MCF 10A (cell line): ENCODE measurements at regions not wholly inside any gene's neighbourhood (a gene's known extent, or its start where the extent isn't known, plus 50 kb on each side); places are given as distances from the start of the nearest gene placed in this dataset.

Source experiments
- BruUV-seq: library from RNA; stranded (reverse); fragments of 400-500 nt; replicated peaks from 2 replicates; lab custom pipeline; 2021; lab: Mats Ljungman, UMichigan
- CTCF ChIA-PET: fragments of 300-600 bp; sonication (Branson Sonifier 250); formaldehyde crosslinking; extraction: SDS; loops from one replicate; lab custom pipeline; 2021; ENCODE audit warnings: antibody characterized with exemption, inconsistent platforms; lab: Yijun Ruan, JAX
- POLR2A ChIA-PET: fragments of 300-600, 350-650 bp; sonication (Branson Sonifier 250); formaldehyde crosslinking; extraction: SDS; loops from one replicate; lab custom pipeline; 2020; ENCODE audit warnings: antibody characterized with exemption, inconsistent platforms; lab: Yijun Ruan, JAX
- DNase-seq: peaks from one replicate; pipeline ENCODE4 v3.0.0-alpha.2; 2018; ENCODE audit not compliant: unreplicated experiment
- H3K27ac Mint-ChIP-seq: one replicate; pipeline ENCODE4 v1.8.0; 2022; ENCODE audit warnings: mild to moderate bottlenecking, low read depth, mixed read lengths; ENCODE audit not compliant: unreplicated experiment
- H3K27me3 Mint-ChIP-seq: one replicate; pipeline ENCODE4 v1.8.0; 2022; ENCODE audit warnings: mixed read lengths; ENCODE audit not compliant: insufficient read depth, unreplicated experiment
- H3K36me3 Mint-ChIP-seq: one replicate; pipeline ENCODE4 v1.8.0; 2022; ENCODE audit warnings: mild to moderate bottlenecking, moderate library complexity, mixed read lengths; ENCODE audit not compliant: insufficient read depth, unreplicated experiment
- H3K4me1 Mint-ChIP-seq: one replicate; pipeline ENCODE4 v1.8.0; 2022; ENCODE audit warnings: mixed read lengths; ENCODE audit not compliant: insufficient read depth, unreplicated experiment
- H3K4me3 Mint-ChIP-seq: one replicate; pipeline ENCODE4 v1.8.0; 2022; ENCODE audit warnings: mild to moderate bottlenecking, moderate library complexity, mixed read lengths; ENCODE audit not compliant: unreplicated experiment
- H3K9me3 Mint-ChIP-seq: one replicate; pipeline ENCODE4 v1.8.0; 2022; ENCODE audit warnings: mixed read lengths; ENCODE audit not compliant: unreplicated experiment
- intact Hi-C: fragments of 100-400 bp; cut with micrococcal nuclease; formaldehyde crosslinking; loops from 2 replicates; pipeline ENCODE4 v1.14.1; 2022
- TF ChIP-seq, protein P1 (sequence below): fragments of 200-600 bp; IDR thresholded peaks from one replicate; pipeline ENCODE4 v1.8.0; 2022; ENCODE audit warnings: antibody characterized with exemption, mild to moderate bottlenecking; ENCODE audit not compliant: unreplicated experiment

DNA sequence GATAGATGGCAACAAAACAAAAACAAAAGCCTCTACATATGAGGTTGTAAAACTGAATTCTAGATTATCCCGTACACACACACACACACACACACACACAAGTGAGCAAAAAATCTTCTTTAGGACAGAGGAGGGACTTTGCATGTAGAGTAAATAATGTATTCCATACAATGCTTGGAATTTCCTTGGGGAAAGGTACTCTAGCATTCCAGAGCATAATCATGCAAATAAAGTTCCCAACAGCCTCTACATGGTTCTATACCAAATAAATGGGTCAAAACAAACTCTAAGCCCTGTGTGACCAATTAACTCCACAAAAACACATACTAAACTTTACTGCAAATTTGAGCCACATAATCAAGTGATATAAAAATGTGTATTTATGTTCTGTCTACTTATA lies 191.4 kb downstream of the RBM43 start:
- peaks cover 7% of the 10 kb centered on the region for H3K9me3 Mint-ChIP-seq
- no TSS peak for BruUV-seq
- ChIA-PET POLR2A (no interaction called here), CTCF (no interaction called here)
- intact Hi-C loops: no loop called here
- H3K4me1 Mint-ChIP-seq: no peaks in the 10 kb centered on the region
- TF ChIP-seq, protein P1, sequence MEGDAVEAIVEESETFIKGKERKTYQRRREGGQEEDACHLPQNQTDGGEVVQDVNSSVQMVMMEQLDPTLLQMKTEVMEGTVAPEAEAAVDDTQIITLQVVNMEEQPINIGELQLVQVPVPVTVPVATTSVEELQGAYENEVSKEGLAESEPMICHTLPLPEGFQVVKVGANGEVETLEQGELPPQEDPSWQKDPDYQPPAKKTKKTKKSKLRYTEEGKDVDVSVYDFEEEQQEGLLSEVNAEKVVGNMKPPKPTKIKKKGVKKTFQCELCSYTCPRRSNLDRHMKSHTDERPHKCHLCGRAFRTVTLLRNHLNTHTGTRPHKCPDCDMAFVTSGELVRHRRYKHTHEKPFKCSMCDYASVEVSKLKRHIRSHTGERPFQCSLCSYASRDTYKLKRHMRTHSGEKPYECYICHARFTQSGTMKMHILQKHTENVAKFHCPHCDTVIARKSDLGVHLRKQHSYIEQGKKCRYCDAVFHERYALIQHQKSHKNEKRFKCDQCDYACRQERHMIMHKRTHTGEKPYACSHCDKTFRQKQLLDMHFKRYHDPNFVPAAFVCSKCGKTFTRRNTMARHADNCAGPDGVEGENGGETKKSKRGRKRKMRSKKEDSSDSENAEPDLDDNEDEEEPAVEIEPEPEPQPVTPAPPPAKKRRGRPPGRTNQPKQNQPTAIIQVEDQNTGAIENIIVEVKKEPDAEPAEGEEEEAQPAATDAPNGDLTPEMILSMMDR: no peak
- H3K4me3 Mint-ChIP-seq: no peak overlapping the region
- DNase-seq: no peak
- no peaks in the 10 kb centered on the region for H3K36me3 Mint-ChIP-seq
- no peaks in the 10 kb centered on the region for H3K27me3 Mint-ChIP-seq
- no peak overlapping the region for H3K27ac Mint-ChIP-seq

- Mint-ChIP-seq H3K27ac (no peak overlapping the region), H3K27me3 (no peaks in the 10 kb centered on the region), H3K4me3 (no peak overlapping the region), H3K36me3 (no peaks in the 10 kb centered on the region), H3K9me3 (no peaks in the 10 kb centered on the region), H3K4me1 (no peaks in the 10 kb centered on the region)
- no peak for DNase-seq
- TF ChIP-seq, protein P1: no peak
- ChIA-PET POLR2A (no interaction called here), CTCF (interaction anchor here (0.6 to 2.1 kb wide), 3 partner anchors 16 to 1455 kb away, joined by 3 to 8 read pairs (median 3); no protein-coding TSS in a partner anchor)
- no TSS peak for BruUV-seq
- intact Hi-C loops: no loop called here
Measured at GRCh38 chr2:151067658-151068369, 193.8 kb downstream of the RBM43 start.

- H3K4me3 Mint-ChIP-seq: no peak overlapping the region
- H3K4me1 Mint-ChIP-seq: no peaks in the 10 kb centered on the region
- intact Hi-C loops: no loop called here
- no peak for DNase-seq
- no peaks in the 10 kb centered on the region for H3K36me3 Mint-ChIP-seq
- POLR2A ChIA-PET: no interaction called here
- no peak overlapping the region for H3K27ac Mint-ChIP-seq
- no peaks in the 10 kb centered on the region for H3K9me3 Mint-ChIP-seq
- no TSS peak for BruUV-seq
- TF ChIP-seq, protein P1: no peak
- CTCF ChIA-PET: interaction anchor here (1.6 kb wide), 1 partner anchor 12 kb away, joined by 3 read pairs; no protein-coding TSS in a partner anchor
- no peaks in the 10 kb centered on the region for H3K27me3 Mint-ChIP-seq
Measured at GRCh38 chr2:151063271-151063670, 198.4 kb downstream of the RBM43 start.

GRCh38 chr2:151060287-151060686 lies 201.4 kb downstream of the RBM43 start:
- Mint-ChIP-seq H3K27me3 (no peaks in the 10 kb centered on the region), H3K4me1 (no peaks in the 10 kb centered on the region), H3K27ac (no peak overlapping the region), H3K9me3 (no peaks in the 10 kb centered on the region), H3K36me3 (no peaks in the 10 kb centered on the region), H3K4me3 (no peak overlapping the region)
- TF ChIP-seq, protein P1: no peak
- no TSS peak for BruUV-seq
- ChIA-PET CTCF (interaction anchor here (0.6 to 1.0 kb wide), 2 partner anchors 9 to 32 kb away, joined by 3 to 4 read pairs; no protein-coding TSS in a partner anchor), POLR2A (interaction anchor here (0.7 kb wide), 1 partner anchor 1352 kb away, joined by 3 read pairs; no protein-coding TSS in a partner anchor)
- intact Hi-C loops: no loop called here
- DNase-seq: no peak
